HG02852 (cell line): ENCODE measurements at regions not wholly inside any gene's neighbourhood (a gene's known extent, or its start where the extent isn't known, plus 50 kb on each side); places are given as distances from the start of the nearest gene placed in this dataset.

Experiments
- ATAC-seq: cut with Tn5 transposase; IDR thresholded peaks from one replicate; pipeline ENCODE4 v1.9.1; 2021; ENCODE audit warnings: mild to moderate bottlenecking, moderate library complexity; ENCODE audit not compliant: unreplicated experiment

- no peak for ATAC-seq
These were observed 159.1 kb upstream of the ZBED5 start for GRCh38 chr11:11016943-11017342.

- no peak for ATAC-seq
These were observed 158.2 kb upstream of the ZBED5 start for GRCh38 chr11:11016068-11016467.

GRCh38 chr11:11011617-11012016, 153.8 kb upstream of the ZBED5 start:
- no peak for ATAC-seq

GRCh38 chr11:11010624-11011127, 152.8 kb upstream of the ZBED5 start:
- ATAC-seq, result no peak

GRCh38 chr11:11009179-11009578, 151.3 kb upstream of the ZBED5 start:
- ATAC-seq, result no peak

GRCh38 chr11:11004069-11004468, 146.2 kb upstream of the ZBED5 start:
- no peak for ATAC-seq

- no peak for ATAC-seq
These were observed 145.4 kb upstream of the ZBED5 start for GRCh38 chr11:11003226-11003625.

- no peak for ATAC-seq
These were observed 142.9 kb upstream of the ZBED5 start for GRCh38 chr11:11000579-11001283.

GRCh38 chr11:10998674-10999073, 140.8 kb upstream of the ZBED5 start:
- ATAC-seq, result no peak

GRCh38 chr11:10996678-10997077, 138.8 kb upstream of the ZBED5 start:
- no peak for ATAC-seq

- ATAC-seq, result no peak
These were observed 135.8 kb upstream of the ZBED5 start for GRCh38 chr11:10993640-10994039.

- ATAC-seq, result no peak
These were observed 135.3 kb upstream of the ZBED5 start for GRCh38 chr11:10993186-10993585.

GRCh38 chr11:10991393-10991792, 133.5 kb upstream of the ZBED5 start:
- ATAC-seq, result no peak

GRCh38 chr11:10990637-10991193, 132.9 kb upstream of the ZBED5 start:
- ATAC-seq, result no peak

- no peak for ATAC-seq
These were observed 132.3 kb upstream of the ZBED5 start for GRCh38 chr11:10990160-10990559.

- ATAC-seq, result no peak
These were observed 128.2 kb upstream of the ZBED5 start for GRCh38 chr11:10986006-10986405.

GRCh38 chr11:10984742-10985141, 126.9 kb upstream of the ZBED5 start:
- ATAC-seq, result no peak

- no peak for ATAC-seq
These were observed 126.4 kb upstream of the ZBED5 start for GRCh38 chr11:10984250-10984649.

- ATAC-seq, result no peak
These were observed 125.1 kb upstream of the ZBED5 start for GRCh38 chr11:10982704-10983510.

- ATAC-seq, result no peak
These were observed 121.7 kb upstream of the ZBED5 start for GRCh38 chr11:10979529-10979928.

- ATAC-seq, result no peak
These were observed 120.3 kb upstream of the ZBED5 start for GRCh38 chr11:10978198-10978597.

GRCh38 chr11:10975287-10975721, 117.5 kb upstream of the ZBED5 start:
- no peak for ATAC-seq
